Superior temporal gyrus (tissue), 1 donor: ENCODE measurements at regions not wholly inside any gene's neighbourhood (a gene's known extent, or its start where the extent isn't known, plus 50 kb on each side); places are given as distances from the start of the nearest gene placed in this dataset.
"Not testable (repeated sequence)": the region's sequence is repeated elsewhere in the genome, so short reads cannot be mapped to it uniquely, and the experiment has no call there.

Source experiments
- DNase-seq: peaks from one replicate; pipeline ENCODE4 v3.0.0-alpha.2; 2016; ENCODE audit errors: extremely low spot score

DNA sequence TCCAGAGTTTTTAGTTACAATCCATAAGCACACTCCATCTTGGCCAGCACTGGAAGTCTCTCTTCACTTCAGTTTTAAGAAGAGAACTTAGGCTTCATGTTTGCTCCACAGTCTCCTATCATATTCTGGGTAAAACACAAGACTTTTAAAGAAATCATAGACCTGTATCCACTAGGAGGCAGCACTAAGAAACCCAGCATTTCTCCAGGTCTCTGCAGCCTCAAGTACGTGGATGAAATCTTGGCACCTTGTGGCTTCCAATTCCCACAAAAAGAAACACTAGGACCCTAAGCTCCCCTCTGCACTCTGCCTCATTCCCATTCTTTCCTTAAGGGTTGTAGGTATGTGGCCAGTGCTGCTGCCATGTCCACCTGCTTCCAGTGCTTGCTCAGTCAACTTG lies 367.3 kb upstream of the CASK start:
- DNase-seq, result no peak

DNA sequence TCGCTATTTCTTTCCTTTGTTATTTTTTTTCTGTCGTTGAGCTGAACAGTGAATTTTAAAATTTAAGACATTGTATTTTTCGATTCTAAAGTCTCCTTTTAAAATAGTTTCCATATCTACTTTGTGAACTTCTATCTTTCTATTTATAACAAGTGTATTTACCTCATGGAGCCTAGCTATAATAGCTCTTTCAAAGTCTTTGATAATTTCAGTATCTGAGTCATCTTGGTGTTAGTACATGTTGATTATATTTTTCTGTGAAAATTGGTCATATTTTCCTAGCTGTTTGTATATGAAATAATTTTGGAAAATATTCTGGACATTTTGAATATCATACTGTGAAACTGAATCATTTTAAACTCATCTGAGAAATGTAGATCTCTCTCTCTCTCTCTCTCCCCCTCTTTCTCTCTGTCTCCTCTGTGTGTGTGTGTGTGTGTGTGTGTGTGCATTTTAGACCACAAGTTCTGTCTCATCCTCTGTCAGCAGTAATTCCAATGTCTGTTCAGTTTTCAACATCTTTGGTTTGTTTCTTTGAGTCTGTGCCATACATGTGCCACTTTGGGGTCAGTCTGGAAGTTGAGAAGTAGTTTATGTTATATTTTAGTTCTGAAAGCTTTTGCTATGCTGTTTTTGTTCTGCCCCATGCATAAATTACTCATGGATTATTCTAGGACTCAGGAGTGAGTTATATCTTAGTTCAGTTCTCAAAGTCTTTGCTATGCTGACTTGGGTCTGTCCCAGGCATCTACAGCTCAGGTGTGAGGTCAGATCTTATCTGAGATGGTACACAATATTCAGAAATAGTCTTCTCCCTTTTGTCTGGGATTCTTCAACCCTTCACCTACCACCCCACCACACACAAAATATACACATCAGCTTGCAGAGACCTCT lies 366.4 kb upstream of the CASK start:
- DNase-seq, result no peak

DNA sequence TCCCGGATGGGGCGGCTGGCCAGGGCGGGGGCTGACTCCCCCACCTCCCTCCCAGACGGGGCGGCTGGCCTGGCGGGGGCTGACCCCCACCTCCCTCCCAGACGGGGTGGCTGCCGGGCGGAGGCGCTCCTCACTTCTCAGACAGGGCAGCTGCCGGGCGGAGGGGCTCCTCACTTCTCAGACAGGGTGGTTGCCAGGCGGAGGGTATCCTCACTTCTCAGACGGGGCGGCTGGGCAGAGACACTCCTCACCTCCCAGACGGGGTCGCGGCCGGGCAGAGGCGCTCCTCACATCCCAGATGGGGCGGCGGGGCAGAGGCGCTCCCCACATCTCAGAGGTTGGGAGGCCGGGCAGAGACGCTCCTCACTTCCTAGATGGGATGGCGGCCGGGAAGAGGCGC lies 362.3 kb upstream of the CASK start:
- DNase-seq, result not testable (repeated sequence)

DNA sequence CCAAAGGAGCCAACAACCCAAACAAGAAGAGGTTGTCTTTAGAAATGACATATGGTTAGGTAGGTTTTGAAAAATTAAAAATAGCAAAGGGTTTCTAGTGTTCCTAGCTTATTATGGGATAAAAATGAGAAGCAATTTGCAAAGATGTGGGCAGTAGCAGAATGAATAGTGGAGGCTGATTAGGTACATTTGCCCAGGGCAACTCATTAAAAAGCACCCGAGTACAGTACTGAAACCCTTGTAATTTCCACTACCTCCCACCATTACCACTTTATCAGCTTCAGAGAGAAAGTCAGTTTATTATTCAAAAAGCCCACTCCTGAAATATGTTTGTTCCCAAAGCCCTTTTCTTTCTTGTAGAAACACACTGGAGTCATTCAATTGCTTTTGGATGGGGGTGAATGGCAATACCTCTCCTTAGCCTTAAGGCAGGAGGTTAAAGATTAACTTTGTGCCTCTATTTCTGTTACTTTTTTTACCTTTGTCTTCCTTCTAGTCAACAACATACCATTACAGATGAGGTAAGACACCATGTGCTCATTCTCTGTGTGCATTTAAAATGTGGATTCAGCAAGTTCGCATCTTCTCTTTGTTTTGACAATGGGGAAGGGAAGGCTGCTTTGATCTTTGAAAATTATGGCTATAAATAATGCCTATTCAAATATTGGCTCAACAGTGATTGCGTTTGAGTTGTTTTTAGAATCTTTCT lies 353.8 kb upstream of the CASK start:
- no peak for DNase-seq

DNA sequence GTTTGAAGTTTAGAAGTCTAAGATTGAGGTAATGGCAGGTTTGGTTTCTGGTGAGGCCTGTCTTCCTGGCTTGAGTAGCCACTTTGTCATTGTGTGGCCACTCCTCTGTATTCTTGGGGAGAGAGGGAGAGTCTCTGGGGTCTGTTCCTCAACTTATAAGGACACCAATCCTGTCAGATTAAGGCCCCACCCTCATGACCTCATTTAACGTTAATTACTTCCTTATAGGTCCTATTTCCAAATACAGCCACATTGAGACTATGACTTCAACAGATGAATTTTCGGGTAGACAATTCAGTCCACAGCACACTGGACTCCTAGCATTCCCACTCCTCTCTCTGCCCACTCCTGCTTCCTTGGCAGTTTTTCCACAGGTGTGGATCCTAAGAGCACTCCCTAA lies 350.8 kb upstream of the CASK start:
- DNase-seq, result no peak

DNA sequence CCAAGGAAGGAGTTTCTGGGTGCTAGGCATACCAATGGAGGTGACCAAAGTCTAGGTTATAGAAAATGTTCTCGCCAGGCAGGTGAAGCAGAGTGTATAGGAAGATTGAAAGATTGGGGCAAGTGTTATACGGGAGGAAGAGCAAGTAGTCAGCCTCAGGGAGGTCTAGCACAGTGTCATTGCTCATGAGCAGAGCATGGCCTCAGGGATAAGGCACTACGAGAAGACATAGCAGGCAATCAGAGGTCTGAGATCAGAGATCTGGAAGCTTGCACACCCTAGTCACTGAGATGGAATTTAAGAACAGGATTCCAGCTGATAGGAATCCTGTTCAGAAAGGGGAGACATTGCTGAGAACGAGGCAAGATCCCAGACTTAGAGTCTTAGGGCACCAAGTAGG lies 350.0 kb upstream of the CASK start:
- no peak for DNase-seq

DNA sequence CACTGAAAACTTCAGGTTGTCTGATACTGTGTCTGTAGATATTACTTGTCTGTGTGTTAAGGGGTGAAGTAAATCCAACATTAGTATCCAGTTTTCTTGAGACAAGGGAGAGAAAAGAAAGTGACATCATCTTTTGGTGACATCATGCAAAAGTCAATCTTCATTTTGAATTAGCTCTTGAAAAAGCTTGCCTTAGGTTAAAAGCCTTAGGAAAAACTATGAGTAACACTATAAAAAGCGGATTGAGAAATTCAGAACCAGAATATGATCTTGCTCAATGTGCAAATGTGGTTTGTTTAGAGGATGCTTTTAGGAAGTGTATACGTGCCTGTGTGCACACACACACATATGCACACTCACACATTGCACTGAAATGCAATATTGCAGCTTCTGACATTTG lies 345.8 kb upstream of the CASK start:
- DNase-seq, result no peak

DNA sequence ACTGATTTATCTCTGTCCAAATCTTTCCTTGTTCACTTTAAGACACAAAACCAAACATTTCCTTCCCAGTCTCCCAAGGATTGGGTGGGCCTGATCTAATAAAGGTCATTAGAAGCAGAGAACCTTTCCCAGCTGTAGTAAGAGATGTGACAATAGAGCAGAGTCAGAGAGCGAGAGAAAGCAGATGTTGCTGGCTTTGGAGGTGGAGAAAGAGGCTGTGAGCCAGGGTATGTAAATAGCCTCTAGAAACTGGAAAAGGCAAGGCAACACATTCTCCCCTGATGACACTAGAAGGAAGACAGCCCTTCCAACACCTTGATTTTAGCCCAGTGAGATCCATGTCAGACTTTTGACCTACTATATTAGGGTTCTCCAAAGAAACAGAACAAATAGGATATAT lies 337.5 kb upstream of the CASK start:
- DNase-seq, result no peak

DNA sequence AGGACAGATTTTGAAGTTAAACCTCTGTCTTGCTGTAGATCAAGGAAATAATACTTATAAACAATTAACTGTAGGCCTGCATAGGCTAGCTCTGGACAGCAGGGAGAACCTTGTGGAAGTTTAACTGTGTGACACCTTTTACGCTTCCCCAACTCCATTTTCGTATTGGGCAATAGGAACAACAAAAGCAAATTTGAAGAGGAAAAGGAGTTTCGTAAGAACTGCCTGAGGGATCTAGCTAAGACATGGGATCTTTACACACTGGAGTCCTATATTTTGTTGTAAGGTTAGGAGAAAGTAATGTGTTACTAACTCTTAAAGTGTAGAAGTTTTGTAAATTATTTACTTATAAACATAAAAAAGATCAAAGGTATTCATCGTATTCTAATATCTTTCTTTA lies 324.9 kb upstream of the CASK start:
- DNase-seq, result no peak

DNA sequence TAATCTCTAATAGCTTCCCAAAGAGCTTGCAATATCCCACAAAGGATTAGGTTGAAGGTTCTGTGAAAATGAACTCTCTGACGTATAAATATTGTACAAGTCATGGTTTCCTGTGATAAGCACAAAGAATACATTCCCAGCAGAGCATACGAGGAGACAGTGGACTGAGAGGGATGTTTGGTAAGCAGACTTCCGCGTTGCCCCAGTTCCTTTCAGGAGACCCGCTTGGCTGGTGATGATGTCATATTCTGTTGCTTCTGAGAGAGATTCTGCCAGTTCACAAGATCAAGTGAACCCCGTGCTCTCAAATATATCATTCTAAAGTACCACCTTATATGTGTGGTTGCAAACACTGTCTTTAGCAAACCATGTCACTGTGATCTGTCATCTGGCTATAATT lies 323.9 kb upstream of the CASK start:
- DNase-seq, result peak; percentile 9

DNA sequence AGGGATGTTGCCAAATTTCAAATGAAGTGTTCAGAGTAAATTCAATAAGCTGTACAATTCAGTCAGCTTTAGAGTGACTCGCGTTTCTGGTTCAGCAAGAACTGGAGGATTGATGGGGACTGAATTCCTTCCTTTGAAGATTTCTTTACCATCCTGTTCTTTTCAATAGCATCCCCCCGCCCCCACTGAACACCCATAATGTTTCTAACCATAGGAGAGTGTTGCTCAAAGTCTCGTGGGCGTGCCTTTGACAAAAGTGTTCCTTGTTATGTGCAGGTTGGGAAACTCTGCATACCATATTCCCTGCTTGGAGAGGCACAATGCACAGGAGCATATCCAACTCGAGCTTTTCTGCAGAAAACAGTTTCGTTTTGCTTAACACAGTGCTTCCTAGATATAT lies 323.5 kb upstream of the CASK start:
- DNase-seq, result peak; percentile 5

DNA sequence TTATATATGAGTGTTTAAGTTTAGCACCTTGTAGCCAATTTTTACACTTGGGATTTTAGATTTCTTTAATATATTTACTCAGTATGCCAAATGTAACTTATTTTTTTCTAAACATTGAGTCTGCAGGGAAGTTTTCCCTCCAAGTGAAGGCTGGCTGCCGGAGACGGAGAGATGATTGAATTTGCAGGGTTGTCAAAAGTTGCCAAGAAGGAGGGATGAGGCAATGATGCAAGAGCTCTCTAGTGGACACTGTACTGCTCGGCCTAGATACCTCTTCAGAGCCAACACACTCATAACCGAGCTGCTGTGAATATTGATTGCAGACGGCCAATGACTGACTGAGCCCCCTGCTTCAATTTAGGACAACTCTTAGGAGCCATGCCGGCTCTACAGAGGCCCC lies 318.6 kb upstream of the CASK start:
- no peak for DNase-seq

DNA sequence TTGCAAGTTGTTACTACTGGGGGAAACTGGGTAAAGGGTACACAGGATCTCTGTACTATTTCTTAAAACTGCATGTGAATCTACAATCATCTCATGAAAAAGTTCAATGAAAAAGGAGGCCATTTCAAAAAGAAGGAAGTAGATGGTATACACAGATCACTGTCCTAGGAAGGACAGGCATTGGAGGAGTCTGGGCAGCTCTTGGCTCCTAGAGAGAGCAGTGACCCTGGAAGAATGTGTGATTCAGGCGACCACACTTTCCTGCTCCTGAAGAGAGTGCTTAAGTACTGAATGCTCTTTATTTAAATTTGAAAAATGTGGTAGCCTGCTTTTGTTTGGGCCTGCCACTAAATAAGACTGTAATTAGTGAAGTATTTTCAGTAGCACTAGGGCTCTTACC lies 318.1 kb upstream of the CASK start:
- DNase-seq, result no peak

DNA sequence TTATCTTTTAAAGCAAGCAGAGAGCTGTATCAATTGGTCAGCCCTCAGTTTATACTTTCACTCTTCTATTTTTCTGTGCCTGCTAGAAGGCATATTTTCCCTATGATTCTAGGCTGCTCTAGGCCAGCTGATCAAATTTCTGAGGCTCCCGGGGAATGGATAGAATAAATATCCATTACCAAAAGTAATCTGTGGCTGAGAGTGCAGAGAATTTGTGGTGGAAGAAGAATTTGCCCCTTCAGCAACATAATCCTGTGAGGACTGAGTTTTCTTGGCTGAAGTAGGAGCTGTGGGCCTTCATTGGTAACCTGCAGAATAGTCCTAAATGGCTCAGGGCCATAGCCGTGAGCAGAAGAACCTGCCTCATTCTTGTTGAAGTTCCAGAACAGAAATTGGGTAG lies 314.6 kb upstream of the CASK start:
- DNase-seq, result no peak

DNA sequence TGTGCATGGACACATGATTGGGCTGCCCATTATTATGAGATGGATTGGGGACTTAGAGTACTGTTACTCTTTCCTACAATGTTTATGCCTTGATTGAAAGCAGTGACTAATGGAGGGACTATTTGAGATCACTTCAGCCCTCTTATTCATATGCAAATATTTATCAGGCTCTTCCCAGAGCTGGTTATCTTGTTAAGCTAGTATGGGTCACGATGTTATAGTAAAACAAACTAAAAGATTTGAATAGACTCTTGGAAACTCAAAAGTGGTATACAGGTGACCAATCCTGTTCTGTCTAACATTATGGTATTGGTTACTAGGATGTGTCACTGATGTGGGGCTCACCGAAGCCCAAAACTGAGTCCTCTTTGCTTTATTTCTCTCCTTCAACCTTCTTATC lies 306.2 kb upstream of the CASK start:
- no peak for DNase-seq

DNA sequence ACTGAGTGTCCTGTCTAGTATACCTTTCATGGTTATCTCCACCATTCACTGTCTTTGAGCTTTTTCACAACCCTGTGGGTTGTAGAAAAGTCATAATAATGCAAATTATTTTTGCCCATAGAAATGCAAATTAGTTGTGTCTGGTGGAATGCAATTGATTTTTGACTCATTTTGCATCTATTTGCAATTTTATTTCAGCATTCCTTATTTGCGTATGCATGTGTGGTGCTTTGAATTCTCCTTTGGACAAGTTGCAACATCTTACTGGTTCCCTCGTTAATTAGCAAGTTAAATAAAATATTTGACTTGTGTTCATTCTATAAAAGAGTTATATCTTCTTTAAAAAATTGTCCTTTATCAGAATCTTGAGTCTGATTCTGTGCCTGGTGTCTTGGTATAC lies 297.3 kb upstream of the CASK start:
- no peak for DNase-seq

DNA sequence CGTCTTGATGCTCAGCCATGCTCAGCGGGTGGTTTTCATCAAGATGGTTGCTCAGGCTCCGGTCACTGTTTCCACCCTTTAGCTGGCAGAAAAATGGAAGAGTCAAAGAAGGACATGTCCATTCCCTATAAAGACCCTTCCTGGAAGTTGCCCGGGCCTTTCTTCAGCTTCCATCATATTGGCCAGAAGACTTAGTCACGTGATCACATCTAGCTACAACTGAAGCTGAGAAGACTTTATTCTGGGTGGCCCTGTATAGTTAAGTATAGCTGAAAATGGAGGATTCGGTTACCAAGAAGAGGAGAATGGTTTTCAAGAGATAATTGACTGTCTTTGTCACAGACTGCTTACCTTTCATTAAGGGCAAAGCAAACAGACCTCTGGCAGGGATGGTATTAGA lies 296.7 kb upstream of the CASK start:
- DNase-seq, result no peak

DNA sequence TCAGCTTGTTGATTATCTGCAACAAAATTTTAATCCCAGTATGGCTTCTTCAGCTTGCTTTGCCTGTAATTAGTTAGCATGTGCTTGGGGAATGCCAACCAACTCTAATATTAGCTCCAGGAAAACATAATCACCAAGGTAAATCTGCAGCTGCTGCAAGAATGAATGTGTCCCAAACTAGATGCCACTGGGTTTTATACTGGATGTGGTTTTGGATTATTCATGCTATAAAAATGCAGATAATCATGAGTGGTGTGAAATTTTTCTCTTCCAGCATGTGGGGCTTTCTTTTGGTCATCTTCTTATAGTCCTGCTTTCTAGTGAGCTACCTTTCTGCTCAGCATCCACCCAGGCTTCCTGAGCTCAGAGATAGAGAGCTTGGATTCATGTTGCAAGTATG lies 295.9 kb upstream of the CASK start:
- DNase-seq, result no peak

DNA sequence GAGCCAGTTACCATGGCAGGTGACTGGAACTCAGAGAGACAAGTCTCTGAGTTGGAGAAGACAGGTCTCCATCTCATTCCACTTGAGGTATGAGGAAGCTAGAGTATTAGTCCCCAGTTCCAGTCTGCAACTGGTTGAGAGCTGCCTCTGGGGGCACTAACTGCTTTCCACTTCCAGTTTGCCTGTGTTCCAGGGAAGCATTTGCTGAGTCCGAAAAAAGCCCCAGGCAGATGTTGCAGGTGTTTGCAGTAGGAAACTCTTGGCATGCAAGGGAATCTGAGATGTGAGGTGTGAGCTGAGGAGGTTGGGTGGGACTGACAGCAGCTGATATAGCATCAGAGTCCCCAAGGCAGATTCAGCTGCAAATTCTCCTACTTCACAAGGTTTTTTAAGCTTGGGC lies 272.2 kb upstream of the CASK start:
- no peak for DNase-seq

DNA sequence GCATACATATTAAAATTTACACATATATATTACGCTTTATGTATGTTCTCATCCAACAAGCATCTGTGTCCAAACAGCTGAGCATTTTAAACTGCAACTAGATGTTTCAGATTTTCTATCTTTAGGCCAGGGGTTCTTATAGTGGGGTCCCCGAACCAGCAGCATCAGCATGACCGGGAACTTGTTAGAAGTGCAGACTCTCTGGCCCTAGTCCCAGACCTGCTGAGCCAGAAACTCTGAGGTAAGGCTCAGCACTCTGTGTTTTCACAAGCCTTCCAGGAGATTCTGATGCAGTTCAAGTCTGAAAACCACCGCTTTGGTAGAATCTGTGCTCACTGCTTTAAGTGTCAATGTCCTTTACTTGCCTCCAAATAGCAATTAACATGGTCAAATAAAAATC lies 266.2 kb upstream of the CASK start:
- DNase-seq, result no peak

DNA sequence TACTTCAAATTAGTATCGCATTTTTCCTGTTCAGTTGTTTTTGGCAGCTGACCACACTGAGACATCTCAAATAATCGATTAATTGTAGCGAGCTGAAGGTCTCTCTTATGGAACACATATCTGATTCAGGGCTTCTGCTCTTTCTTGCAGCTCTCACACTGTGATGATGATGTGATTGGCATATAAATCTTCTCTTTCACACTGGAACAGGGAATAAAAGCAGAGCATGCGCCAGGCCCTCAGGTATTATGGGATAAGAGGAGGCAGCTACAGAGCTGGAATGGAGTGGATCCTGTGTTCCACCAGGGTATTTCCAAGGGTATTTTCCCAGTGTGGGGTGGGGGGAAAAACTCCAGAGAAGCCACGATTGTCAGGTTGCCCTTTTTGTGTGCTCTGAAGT lies 265.4 kb upstream of the CASK start:
- no peak for DNase-seq

DNA sequence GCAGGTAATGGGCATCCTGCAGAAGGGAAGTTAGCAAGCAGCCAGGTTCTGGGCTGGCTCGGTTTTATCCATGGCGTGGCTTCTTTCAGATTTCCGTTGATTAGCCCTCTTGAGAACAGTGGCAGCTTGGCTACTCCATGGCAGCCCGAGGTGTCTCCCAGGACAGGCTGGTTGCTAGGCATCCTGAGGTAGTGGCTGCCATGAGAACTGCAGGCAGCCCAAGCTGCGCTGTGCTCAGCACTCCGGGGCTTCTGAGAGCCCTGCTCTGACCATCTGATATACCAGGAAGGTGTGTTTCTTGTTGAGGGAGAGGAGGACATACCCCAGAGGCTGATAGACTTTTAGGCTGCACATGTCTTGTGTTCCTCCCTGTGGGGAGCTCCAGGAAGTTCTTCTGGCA lies 253.4 kb upstream of the CASK start:
- no peak for DNase-seq

DNA sequence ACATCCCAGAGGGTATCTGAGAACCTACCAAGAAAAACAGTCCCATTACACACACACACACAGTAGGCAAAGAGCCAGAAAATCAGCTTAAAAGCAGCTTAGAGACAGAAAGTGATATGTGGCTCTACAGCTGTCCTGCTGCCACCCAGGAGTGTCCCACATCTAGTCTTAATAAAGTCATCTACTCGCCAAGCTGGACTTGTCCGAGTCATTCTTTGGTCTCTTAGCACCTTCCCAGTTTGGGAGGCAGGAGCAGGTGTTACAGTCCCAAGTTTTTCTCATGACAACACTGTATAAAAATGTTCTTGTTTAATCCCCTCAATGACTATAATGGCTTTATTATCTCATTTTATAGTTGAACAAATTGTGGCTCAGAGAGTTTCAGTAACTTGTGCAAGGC lies 252.5 kb upstream of the CASK start:
- DNase-seq, result no peak

DNA sequence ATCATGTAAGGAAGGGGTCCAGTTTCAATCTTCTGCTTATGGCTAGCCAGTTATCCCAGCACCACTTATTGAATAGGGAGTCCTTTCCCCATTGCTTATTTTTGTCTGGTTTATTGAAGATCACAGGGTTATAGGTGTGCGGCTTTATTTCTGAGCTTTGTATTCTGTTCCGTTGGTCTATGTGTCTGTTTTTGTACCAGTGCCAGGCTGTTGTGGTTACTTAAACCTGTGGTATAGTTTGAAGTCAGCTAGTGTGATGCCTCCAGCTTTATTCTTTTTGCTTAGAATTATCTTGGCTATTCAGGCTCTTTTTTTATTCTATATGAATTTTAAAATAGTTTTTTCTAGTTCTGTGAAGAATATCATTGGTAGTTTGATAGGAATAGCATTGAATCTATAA lies 234.6 kb upstream of the CASK start:
- DNase-seq, result not testable (repeated sequence)
